ENCODE measurements at regions not wholly inside any gene's neighbourhood (a gene's known extent, or its start where the extent isn't known, plus 50 kb on each side); places are given as distances from the start of the nearest gene placed in this dataset.

- TF ChIP-seq CTCF (conservative IDR thresholded peaks at IDR 0.05) (no peak), ZFX (IDR thresholded peaks at IDR 0.05) (no peak)
Observed at GRCh38 chr12:111066744-111067437, 146.5 kb upstream of the MYL2 start.
